NCI-H2196 (cell line): ENCODE measurements at regions not wholly inside any gene's neighbourhood (a gene's known extent, or its start where the extent isn't known, plus 50 kb on each side); places are given as distances from the start of the nearest gene placed in this dataset.

Source experiments
- DNase-seq: peaks from one replicate; lab custom pipeline; 2025; ENCODE audit not compliant: unreplicated experiment; lab: John Stamatoyannopoulos, UW

GRCh38 chr9:129403779-129404620, 216.9 kb downstream of the C9orf50 start:
- DNase-seq, result no peak

- DNase-seq, result no peak
These were observed 217.7 kb downstream of the C9orf50 start for GRCh38 chr9:129402931-129403778.

- DNase-seq, result no peak
These were observed 218.5 kb downstream of the C9orf50 start for GRCh38 chr9:129402371-129402739.

- DNase-seq, result no peak
These were observed 219.1 kb downstream of the C9orf50 start for GRCh38 chr9:129401623-129402370.

GRCh38 chr9:129400971-129401622, 219.8 kb downstream of the C9orf50 start:
- no peak for DNase-seq

GRCh38 chr9:129400001-129400970, 220.6 kb downstream of the C9orf50 start:
- DNase-seq, result no peak

GRCh38 chr9:129399634-129399990, 221.3 kb downstream of the C9orf50 start:
- no peak for DNase-seq

GRCh38 chr9:129398961-129399633, 221.0 kb upstream of the IER5L start:
- no peak for DNase-seq

- no peak for DNase-seq
These were observed 220.3 kb upstream of the IER5L start for GRCh38 chr9:129398101-129398960.

- no peak for DNase-seq
These were observed 219.3 kb upstream of the IER5L start for GRCh38 chr9:129397335-129397734.

GRCh38 chr9:129396365-129396708, 218.3 kb upstream of the IER5L start:
- DNase-seq, result no peak

GRCh38 chr9:129395633-129396364, 217.7 kb upstream of the IER5L start:
- DNase-seq, result no peak

GRCh38 chr9:129394886-129395279, 216.8 kb upstream of the IER5L start:
- no peak for DNase-seq

GRCh38 chr9:129394061-129394885, 216.2 kb upstream of the IER5L start:
- peak; percentile 24 for DNase-seq

- no peak for DNase-seq
These were observed 215.0 kb upstream of the IER5L start for GRCh38 chr9:129393064-129393463.

- no peak for DNase-seq
These were observed 214.1 kb upstream of the IER5L start for GRCh38 chr9:129392093-129392541.

- DNase-seq, result no peak
These were observed 213.2 kb upstream of the IER5L start for GRCh38 chr9:129391221-129391661.
